Upper lobe of left lung (tissue), 4 donors: ENCODE measurements at regions not wholly inside any gene's neighbourhood (a gene's known extent, or its start where the extent isn't known, plus 50 kb on each side); places are given as distances from the start of the nearest gene placed in this dataset.

ENCODE experiments used
- CTCF ChIP-seq, 6 experiments: fragments of 450-650 bp in 4 of 6; fragments of 200-600 bp in 2 of 6; sonication (generic) in 2 of 6; IDR thresholded peaks; one replicate each; pipeline ENCODE4 v1.5.1; 2016 to 2019; ENCODE audit warnings: antibody characterized with exemption in 6 of 6
- POLR2A ChIP-seq, 4 donors: fragments of 450-650 bp; IDR thresholded peaks; one replicate each; pipeline ENCODE4 v1.5.1; 2016 to 2017; ENCODE audit warnings: antibody characterized with exemption in 4 of 4, mild to moderate bottlenecking in 2 of 4
- POLR2AphosphoS5 ChIP-seq, 2 donors: sonication (generic); formaldehyde crosslinking; IDR thresholded peaks; one replicate each; pipeline ENCODE4 v1.5.1; 2017; ENCODE audit warnings: antibody characterized with exemption in 2 of 2

GRCh38 chr15:85954586-85954985 is 125.1 kb upstream of the AGBL1 start:
- TF ChIP-seq CTCF (IDR thresholded peaks at IDR 0.05) (no peak), POLR2AphosphoS5 (IDR thresholded peaks at IDR 0.05) (no peak), POLR2A (IDR thresholded peaks at IDR 0.05) (no peak)
